HEK293 (cell line): ENCODE measurements at regions not wholly inside any gene's neighbourhood (a gene's known extent, or its start where the extent isn't known, plus 50 kb on each side); places are given as distances from the start of the nearest gene placed in this dataset.

Experiments
- CTCF ChIA-PET: fragments of 350-600 bp; formaldehyde crosslinking; extraction: SDS; loops from one replicate; lab custom pipeline; 2021; ENCODE audit warnings: antibody characterized with exemption; lab: Yijun Ruan, JAX
- POLR2A ChIA-PET: fragments of 300-600 bp; formaldehyde crosslinking; extraction: SDS; loops from one replicate; lab custom pipeline; 2020; ENCODE audit warnings: antibody characterized with exemption, inconsistent platforms; lab: Yijun Ruan, JAX
- H3K27ac ChIP-seq: fragments of 200-500 bp; sonication (Bioruptor generic); 2 replicates; pipeline ENCODE4 v1.5.1; 2014; ENCODE audit warnings: low read depth, low read length, control low read depth, inconsistent platforms; ENCODE audit errors: extremely low read depth
- H3K36me3 ChIP-seq, 2 experiments: fragments of 200-500 bp in 1 of 2; sonication (Bioruptor generic) in 1 of 2; 1 replicate in 1 of 2; 2 replicates in 1 of 2; pipeline ENCODE4 v1.5.1; 2014 to 2017; ENCODE audit warnings: inconsistent platforms in 2 of 2, low read length in 2 of 2; ENCODE audit not compliant: control insufficient read depth in 2 of 2, insufficient read depth in 1 of 2
- H3K4me1 ChIP-seq: fragments of 200-500 bp; sonication (Bioruptor generic); 2 replicates; pipeline ENCODE4 v1.5.1; 2014; ENCODE audit warnings: mild to moderate bottlenecking, low read length, inconsistent platforms; ENCODE audit not compliant: control insufficient read depth, insufficient read depth
- H3K4me3 ChIP-seq: 2 replicates; pipeline ENCODE4 v1.5.1; 2011; ENCODE audit warnings: low read depth, mild to moderate bottlenecking, control low read depth, low read length, moderate library complexity
- H3K9me3 ChIP-seq: fragments of 200-500 bp; sonication (Bioruptor generic); 2 replicates; pipeline ENCODE4 v1.5.1; 2014; ENCODE audit warnings: low read depth, low read length, inconsistent platforms; ENCODE audit not compliant: control insufficient read depth, insufficient read depth
- GLIS1 ChIP-seq: fragments of 450-650 bp; formaldehyde crosslinking; IDR thresholded peaks from 2 replicates; pipeline ENCODE4 v1.5.1; 2016; ENCODE audit warnings: missing biosample characterization, missing genetic modification characterization
- HOXA7 ChIP-seq: sonication (generic); formaldehyde crosslinking; IDR thresholded peaks from 2 replicates; pipeline ENCODE4 v1.8.1; 2022; ENCODE audit warnings: missing genetic modification reagents, borderline replicate concordance
- IKZF3 ChIP-seq: fragments of 450-650 bp; IDR thresholded peaks from 2 replicates; pipeline ENCODE4 v1.5.0; 2018; ENCODE audit warnings: missing biosample characterization, mild to moderate bottlenecking, missing genetic modification characterization, moderate library complexity
- REPIN1 ChIP-seq: fragments of 450-650 bp; formaldehyde crosslinking; IDR thresholded peaks from 2 replicates; pipeline ENCODE4 v1.5.1; 2017; ENCODE audit warnings: missing biosample characterization, missing genetic modification characterization, low read depth
- ZBTB1 ChIP-seq: fragments of 450-650 bp; formaldehyde crosslinking; IDR thresholded peaks from 2 replicates; pipeline ENCODE4 v1.5.1; 2016; ENCODE audit warnings: missing biosample characterization, missing genetic modification characterization
- ZBTB20 ChIP-seq: fragments of 450-650 bp; formaldehyde crosslinking; IDR thresholded peaks from 2 replicates; pipeline ENCODE4 v1.5.1; 2016; ENCODE audit warnings: missing biosample characterization, missing genetic modification characterization
- ZBTB44 ChIP-seq: fragments of 450-650 bp; IDR thresholded peaks from 2 replicates; pipeline ENCODE4 v1.5.1; 2018; ENCODE audit warnings: missing biosample characterization, mild to moderate bottlenecking, missing genetic modification characterization
- ZBTB48 ChIP-seq: fragments of 450-650 bp; formaldehyde crosslinking; IDR thresholded peaks from 2 replicates; pipeline ENCODE4 v1.5.1; 2016; ENCODE audit warnings: missing biosample characterization, missing genetic modification characterization
- ZBTB6 ChIP-seq: fragments of 450-650 bp; formaldehyde crosslinking; IDR thresholded peaks from 2 replicates; pipeline ENCODE4 v1.5.1; 2017; ENCODE audit warnings: missing biosample characterization, missing genetic modification characterization
- ZNF112 ChIP-seq: fragments of 450-650 bp; formaldehyde crosslinking; IDR thresholded peaks from 2 replicates; pipeline ENCODE4 v1.5.0; 2017; ENCODE audit warnings: missing biosample characterization, missing genetic modification characterization
- ZNF211 ChIP-seq: fragments of 450-650 bp; formaldehyde crosslinking; IDR thresholded peaks from 2 replicates; pipeline ENCODE4 v1.5.1; 2016; ENCODE audit warnings: low read depth, missing biosample characterization, missing genetic modification characterization
- ZNF223 ChIP-seq: fragments of 450-650 bp; formaldehyde crosslinking; IDR thresholded peaks from 2 replicates; pipeline ENCODE4 v1.5.1; 2016; ENCODE audit warnings: missing biosample characterization, missing genetic modification characterization
- ZNF24 ChIP-seq: fragments of 450-650 bp; formaldehyde crosslinking; IDR thresholded peaks from 2 replicates; pipeline ENCODE4 v1.5.1; 2016; ENCODE audit warnings: missing biosample characterization, missing genetic modification characterization
- ZNF280D ChIP-seq: fragments of 450-650 bp; formaldehyde crosslinking; IDR thresholded peaks from 2 replicates; pipeline ENCODE4 v1.5.1; 2016; ENCODE audit warnings: missing biosample characterization, missing genetic modification characterization
- ZNF404 ChIP-seq: fragments of 450-650 bp; formaldehyde crosslinking; IDR thresholded peaks from 2 replicates; pipeline ENCODE4 v1.5.1; 2017; ENCODE audit warnings: missing biosample characterization, missing genetic modification characterization
- ZNF433 ChIP-seq: fragments of 450-650 bp; formaldehyde crosslinking; IDR thresholded peaks from 2 replicates; pipeline ENCODE4 v1.5.1; 2016; ENCODE audit warnings: missing biosample characterization, missing genetic modification characterization, low read depth
- ZNF488 ChIP-seq: fragments of 450-650 bp; formaldehyde crosslinking; IDR thresholded peaks from 2 replicates; pipeline ENCODE4 v1.5.1; 2016; ENCODE audit warnings: missing biosample characterization, missing genetic modification characterization
- ZNF580 ChIP-seq: fragments of 450-650 bp; formaldehyde crosslinking; IDR thresholded peaks from 2 replicates; pipeline ENCODE4 v1.5.1; 2016; ENCODE audit warnings: missing biosample characterization, missing genetic modification characterization
- ZNF626 ChIP-seq: fragments of 450-650 bp; sonication (Bioruptor Pico); formaldehyde crosslinking; IDR thresholded peaks from 2 replicates; pipeline ENCODE4 v1.5.1; 2018; ENCODE audit warnings: missing biosample characterization, missing genetic modification characterization, inconsistent platforms
- ZNF664 ChIP-seq: fragments of 450-650 bp; formaldehyde crosslinking; IDR thresholded peaks from 2 replicates; pipeline ENCODE4 v1.5.1; 2016; ENCODE audit warnings: missing biosample characterization, missing genetic modification characterization
- ZNF677 ChIP-seq: fragments of 450-650 bp; IDR thresholded peaks from 2 replicates; pipeline ENCODE4 v1.5.0; 2018; ENCODE audit warnings: missing biosample characterization, mild to moderate bottlenecking, missing genetic modification characterization, moderate library complexity

- no peak for TF ChIP-seq ZNF112
- H3K9me3 ChIP-seq = no peaks in the 10 kb centered on the region
- no peaks in the 10 kb centered on the region for H3K36me3 ChIP-seq
- POLR2A ChIA-PET = no interaction called here
- no peak overlapping the region for H3K27ac ChIP-seq
- CTCF ChIA-PET = no interaction called here
- H3K4me3 ChIP-seq = no peak overlapping the region
- no peaks in the 10 kb centered on the region for H3K4me1 ChIP-seq
Measured at GRCh38 chr4:33411182-33411581, 2691.0 kb downstream of the PCDH7 start.

- Histone ChIP-seq H3K4me1 (no peaks in the 10 kb centered on the region), H3K27ac (no peak overlapping the region), H3K9me3 (no peaks in the 10 kb centered on the region), H3K36me3 (no peaks in the 10 kb centered on the region), H3K4me3 (no peak overlapping the region)
- CTCF ChIA-PET = interaction anchor here (0.6 kb wide), 1 partner anchor 226 kb away, joined by 4 read pairs; no protein-coding TSS in a partner anchor
- POLR2A ChIA-PET = no interaction called here
- TF ChIP-seq HOXA7 (CRISPR knock-in tag) = no peak
- TF ChIP-seq GLIS1 (tag by site-specific recombination) = no peak
- TF ChIP-seq ZNF488 (tag by site-specific recombination) = no peak
- TF ChIP-seq ZNF404 = no peak
Measured at GRCh38 chr4:33421887-33422286, 2701.7 kb downstream of the PCDH7 start.

- H3K4me3 ChIP-seq = no peak overlapping the region
- ChIA-PET POLR2A (no interaction called here), CTCF (interaction anchor here (0.6 kb wide), 1 partner anchor 225 kb away, joined by 4 read pairs; no protein-coding TSS in a partner anchor)
- no peaks in the 10 kb centered on the region for H3K36me3 ChIP-seq
- TF ChIP-seq ZNF433 (tag by site-specific recombination) (no peak), ZBTB1 (tag by site-specific recombination) (no peak), ZNF211 (no peak), ZNF280D (tag by site-specific recombination) (no peak), REPIN1 (tag by site-specific recombination) (no peak), ZBTB48 (tag by site-specific recombination) (no peak), ZNF112 (no peak), ZNF677 (no peak), ZNF626 (tag by site-specific recombination) (no peak), IKZF3 (tag by site-specific recombination) (no peak), ZBTB44 (no peak), ZNF24 (tag by site-specific recombination) (no peak), ZNF580 (tag by site-specific recombination) (no peak), ZBTB20 (tag by site-specific recombination) (no peak), ZNF223 (no peak), ZBTB6 (tag by site-specific recombination) (no peak), ZNF664 (tag by site-specific recombination) (no peak)
- H3K4me1 ChIP-seq = no peaks in the 10 kb centered on the region
- no peaks in the 10 kb centered on the region for H3K9me3 ChIP-seq
- H3K27ac ChIP-seq = no peak overlapping the region
Measured at GRCh38 chr4:33422656-33423055, 2702.5 kb downstream of the PCDH7 start.
